T-helper 1 cell treated with Interleukin-12 subunit alpha and Interleukin-12 subunit beta and Interleukin-4 antibody, amounts not matched to agents 30 ng/mL and 1 ng/mL, for 36 hours (primary cell): ENCODE measurements at regions not wholly inside any gene's neighbourhood (a gene's known extent, or its start where the extent isn't known, plus 50 kb on each side); places are given as distances from the start of the nearest gene placed in this dataset.
"Not testable (repeated sequence)": the region's sequence is repeated elsewhere in the genome, so short reads cannot be mapped to it uniquely, and the experiment has no call there.

Source experiments
- intact Hi-C: fragments of 100-400 bp; cut with micrococcal nuclease; formaldehyde crosslinking; loops from one replicate; pipeline ENCODE4 v1.15.1; 2024

DNA sequence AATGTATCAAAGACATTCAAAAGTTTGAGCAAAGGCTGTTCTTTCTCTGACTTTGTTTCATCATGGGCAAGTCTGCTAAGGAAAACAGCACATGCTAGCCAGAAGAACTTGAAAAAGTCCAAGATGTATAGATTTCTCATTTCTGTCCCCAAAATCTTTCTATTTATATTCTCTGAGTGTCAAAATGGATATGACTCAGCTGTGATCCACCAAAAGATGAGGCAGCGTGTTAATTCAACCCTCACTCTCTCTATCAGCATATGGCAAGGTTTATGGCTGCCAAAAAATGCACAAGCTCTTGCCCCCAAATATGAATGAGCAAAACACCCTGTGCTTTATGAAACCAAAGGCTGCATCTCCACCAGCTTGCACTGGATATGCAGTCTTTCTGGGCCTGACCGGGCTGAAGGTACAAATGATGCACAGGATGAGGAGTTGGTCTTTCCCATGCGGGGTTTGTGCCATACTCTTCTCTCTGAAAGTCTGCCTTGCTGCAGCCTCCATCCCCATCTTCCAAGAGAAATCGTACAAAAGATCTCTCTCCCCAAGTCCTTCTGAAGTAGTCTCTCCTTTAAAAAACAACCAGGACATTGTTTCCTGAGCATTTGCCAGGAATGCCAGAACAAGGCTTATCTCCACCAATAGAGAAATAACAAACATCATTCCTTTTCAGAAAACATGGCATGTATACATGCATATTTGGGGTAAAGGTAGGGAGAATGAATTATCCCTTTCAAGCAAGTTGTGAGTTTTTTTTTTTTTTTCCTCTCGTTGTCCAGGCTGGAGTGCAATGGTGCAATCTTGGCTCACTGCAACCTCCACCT lies 203.4 kb downstream of the TMX1 start:
- intact Hi-C loops = no loop called here

DNA sequence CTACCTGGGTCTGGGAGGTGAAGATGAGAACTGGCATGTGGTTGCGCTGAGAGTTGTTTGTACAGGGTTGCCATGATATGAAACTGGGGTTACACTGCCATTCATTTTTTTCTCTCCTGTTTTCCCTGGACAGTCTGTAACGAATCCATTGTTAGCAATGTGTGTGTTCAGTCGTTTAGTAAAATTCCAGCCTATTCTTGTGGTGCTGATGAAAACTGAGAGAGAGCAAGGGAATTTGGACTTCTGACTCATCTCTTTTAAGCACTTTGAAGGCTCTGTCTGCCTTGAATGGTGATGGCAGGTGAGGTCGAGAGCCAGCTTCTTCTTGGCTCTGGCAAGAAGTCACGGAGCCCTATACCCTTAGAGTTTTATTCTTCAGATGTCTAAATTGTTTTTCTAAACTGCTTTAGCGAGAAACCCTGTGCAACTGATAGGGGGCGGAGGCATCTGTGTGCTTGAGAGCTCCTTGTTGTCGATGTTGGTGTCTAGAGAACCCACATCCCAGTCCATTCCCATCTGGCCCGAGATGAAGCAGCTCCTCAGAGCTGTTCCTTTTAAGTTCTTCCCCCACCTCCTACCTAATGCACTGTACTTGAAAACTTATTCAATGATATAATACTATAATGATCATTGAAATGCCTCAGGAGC lies 204.4 kb downstream of the TMX1 start:
- intact Hi-C loops = no loop called here

DNA sequence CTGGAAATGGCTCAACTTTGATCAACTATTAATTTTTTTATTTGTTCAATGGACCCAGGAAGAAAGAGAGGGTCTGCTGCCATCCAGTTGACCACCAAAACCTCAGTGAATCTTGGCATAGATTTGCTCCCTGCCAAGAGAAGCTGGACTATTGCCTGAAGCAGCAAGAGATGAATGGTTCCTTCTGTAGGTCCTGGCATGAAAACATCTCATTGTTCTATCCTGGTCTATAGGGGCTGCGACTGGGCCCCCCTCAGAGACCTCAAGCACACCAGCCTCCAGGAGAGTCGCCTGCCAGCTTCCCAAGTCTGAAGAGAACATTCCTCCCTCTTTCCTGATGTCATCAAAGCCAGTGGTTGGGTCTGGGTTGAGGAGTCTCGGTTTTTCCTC lies 204.9 kb downstream of the TMX1 start:
- intact Hi-C loops = no loop called here

DNA sequence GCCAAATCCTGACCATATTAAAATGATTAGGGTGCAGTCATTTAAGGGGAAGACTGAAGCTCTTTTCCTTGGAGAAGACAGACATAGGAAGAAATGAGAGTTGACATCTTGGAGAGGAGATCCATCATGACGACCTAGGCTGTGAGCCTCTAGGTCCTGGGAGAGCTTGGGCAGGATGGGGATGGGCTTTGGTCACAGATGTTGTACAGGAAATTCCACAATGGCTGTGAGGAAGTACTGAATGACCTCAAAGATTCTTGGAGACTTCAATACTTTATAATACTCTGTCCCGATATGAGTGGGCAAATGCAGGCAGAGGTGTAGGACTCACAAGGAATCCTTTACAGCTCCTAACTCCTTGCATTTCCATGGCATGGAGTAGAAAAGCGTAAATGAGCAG lies 204.9 kb upstream of the FRMD6 start:
- intact Hi-C loops = no loop called here

DNA sequence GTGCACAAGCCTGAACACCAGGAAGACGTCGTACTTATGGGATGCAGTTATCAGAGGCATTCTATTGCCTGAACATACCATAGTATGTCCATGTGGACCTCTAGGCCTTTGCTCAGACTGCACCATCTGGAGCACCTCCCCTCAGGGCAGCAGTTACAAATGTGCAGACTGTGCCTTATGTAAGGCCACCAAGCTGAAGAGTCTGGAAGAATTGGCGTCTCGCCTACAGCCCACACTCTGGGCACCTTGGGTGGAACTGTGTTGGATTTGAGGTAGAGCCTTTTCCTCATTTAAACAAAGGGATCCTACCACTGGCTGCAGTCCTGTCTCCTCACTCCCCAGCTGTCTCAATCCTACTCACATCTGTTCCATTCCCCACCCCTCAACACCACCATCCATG lies 204.3 kb upstream of the FRMD6 start:
- intact Hi-C loops = no loop called here

DNA sequence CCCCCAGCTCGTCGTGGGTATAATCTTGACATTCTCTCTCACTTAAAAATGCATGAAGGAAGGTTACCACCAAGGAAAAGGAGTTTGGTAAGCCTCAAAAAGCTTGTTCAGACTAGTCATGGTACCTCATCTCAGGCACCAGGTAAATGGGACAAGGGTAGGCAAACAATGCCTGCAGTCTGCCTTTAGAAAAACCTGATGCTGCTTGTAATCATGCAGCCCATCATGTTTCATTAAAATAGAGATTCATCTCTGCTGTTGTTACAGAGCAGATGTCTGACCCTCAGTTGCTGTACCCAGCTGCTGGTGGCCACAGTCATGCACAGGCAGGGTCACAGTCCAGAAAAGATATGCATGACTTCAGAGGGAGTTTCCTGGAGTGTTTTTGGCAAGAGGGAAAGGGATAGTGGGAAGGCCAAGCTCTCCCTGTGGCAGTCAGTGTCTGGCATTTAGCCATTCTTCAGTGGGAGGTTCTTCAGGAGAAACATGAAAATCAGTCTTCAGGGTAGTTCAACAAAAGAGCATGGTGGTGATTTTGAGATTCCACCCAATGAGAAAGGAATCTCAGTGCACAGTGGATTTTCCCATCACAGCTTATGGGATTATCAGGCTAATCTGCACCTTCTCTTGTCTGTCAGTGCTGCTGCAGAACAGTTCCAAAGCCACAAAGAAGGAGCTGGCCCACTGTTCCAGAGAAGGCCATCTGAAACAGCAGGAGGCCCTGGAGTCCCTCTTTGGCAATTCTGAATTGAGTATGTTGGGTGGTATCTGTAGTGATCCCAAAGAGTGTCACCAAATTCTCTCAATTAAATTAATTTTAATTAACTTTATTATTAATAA lies 202.7 kb upstream of the FRMD6 start:
- intact Hi-C loops = no loop called here

DNA sequence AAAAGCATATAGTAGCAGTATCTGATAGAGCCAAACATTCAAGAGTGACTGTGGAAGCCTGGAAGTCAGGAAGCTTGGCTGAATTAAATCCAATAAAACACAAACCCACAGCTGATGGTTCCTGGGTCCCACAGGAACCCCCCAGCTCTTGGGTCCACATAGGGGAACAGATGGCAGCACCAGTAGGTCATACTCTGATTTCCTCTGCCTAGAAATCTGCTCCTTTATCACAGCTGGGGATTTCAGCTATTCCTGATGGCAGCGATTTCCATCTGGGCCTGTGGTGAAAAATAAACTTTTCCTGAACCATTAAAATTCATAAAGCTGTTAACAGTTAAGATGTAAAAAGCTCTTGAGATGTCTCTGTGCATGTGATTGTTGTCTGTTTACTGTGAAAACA lies 202.0 kb upstream of the FRMD6 start:
- intact Hi-C loops = no loop called here

DNA sequence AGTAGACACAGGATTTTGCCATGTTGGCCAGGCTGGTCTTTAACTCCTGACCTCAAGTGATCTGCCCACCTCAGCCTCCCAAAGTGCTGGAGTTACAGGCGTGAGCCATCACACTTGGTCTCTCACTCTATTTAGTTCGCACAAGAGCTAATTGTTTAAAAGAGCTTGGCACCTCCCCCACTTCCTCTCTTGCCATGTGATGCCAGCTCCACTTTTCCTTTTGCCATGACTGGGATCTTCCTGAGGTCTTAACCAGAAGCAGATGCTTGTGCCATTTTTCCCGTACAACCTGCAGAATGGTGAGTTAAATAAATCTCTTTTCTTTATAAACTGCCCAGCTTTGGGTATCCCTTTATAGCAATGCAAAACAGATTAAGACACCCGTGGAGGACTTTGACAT lies 200.1 kb upstream of the FRMD6 start:
- intact Hi-C loops = no loop called here

DNA sequence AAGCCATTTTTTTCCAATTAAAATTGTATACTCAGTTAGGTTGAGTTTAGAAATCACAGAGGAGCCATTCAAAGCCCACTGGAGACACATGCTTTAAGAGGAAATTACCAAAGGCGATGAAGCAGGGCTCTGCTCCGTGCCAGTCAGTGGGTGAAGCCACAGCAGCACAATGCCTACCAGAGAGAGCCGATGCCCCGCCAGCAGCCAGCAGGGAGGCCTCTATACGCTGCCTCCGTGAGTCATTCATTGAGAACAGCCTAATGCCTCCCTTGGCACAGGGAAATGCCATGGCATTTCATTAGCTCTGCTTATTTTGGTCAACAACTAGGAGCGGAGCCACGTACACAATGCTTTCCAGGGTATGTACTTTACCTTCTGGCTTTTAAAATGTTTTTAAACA lies 197.8 kb upstream of the FRMD6 start:
- intact Hi-C loops = no loop called here

DNA sequence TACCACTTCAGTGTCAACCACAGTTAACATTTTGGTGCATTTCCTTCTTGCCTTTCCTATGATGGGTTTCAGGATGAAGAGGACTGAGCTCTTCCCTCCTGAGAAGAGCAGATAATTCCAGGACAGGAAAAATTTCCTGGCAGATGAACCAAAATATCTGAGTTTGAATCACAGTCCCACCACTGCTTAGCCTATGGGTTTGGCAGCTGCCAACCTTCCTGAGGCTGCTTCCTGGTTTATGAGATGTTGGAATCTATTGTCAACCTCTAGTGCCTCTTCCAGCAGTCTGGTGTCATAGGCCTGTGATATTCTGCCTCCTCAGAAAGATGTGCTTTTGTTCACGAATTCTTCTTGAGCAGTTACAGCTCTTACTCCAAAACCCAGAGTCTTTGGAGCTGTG lies 197.4 kb upstream of the FRMD6 start:
- intact Hi-C loops = no loop called here

DNA sequence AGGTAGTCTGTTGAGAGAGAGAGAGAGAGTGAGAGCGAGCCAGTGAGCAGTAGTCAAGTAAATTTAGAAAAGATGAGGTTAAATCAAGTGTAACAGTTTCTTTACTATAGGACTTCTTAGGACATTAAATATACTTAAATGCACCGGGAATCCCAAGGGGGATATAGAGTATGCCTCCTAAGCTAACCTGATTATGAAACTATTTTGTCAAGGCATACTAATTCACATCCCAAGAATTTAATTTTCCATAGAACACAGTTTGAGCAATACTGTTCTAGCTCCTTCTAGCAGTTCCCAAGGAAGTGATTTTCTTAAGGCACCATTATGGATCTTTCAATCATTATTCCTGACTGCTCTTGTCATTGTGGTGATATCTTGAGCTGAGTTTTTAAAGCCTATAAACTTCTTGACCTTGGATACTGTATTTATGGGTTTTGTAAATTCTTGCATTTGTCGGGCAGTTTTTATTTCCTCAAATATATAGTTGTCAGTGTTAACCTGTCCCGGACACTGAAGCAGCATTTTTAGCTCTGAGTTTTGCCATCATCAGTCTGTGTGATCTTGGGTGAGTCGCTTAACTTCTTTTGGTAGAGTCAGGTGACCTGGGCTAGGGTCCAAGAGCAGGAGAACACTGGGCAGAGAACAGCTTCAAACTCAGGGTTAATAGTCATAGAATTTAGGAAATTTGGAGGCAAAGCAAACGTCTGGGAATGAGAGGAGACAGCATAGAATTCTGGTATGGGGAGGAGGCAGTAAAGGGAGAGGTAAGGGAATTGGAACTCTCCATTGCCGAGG lies 196.5 kb upstream of the FRMD6 start:
- intact Hi-C loops = no loop called here

DNA sequence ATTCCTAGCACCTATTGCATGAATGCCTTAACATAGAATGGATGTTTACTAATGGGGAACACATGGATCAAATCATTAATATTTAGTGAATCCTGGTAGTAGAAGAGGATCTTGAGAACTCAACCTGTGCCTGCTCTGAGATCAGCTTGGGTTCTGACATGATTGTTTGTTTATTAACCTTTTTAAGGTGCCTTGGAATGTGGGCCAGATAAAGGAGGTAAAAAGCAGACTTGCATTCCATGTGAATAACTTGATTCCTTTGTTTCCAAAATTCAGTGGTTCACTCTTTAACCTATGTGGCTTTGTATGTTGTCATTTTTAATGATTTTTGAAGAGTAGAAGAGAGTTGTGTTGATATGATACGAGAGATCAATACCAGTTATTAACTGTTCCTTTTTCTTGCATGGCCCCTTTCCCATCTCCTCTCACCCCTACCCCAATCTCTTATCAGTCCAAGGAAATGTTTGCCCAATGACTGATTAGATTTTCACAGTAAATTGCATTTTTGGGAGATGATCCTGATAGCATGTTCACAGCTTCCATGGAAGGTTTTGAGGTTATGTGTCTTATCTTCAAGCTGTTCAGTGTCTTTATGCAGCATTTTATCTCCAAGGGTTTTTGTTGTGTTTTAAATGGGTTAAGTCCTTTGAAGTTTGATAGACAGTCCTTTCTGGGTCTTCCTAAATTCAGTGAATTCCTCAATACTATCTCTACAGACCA lies 193.7 kb upstream of the FRMD6 start:
- intact Hi-C loops = no loop called here

DNA sequence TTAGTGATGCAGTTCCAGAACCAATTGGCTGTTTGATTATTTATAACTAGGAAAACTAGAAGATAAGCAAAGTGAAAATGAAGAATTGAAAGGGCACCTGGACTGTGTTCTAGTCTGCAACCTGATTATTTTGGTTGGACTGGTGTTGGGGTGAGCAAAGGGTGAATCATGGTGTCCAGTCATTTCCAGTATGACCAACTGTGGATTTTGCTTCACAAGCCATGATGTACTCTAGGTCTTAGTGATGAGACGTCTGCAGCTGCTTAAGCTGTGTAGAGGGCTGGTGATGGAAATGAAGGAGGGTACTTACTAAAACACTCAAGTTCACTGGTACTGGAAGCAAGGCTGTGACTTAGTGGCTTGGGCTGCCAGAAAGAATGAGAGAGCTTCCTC lies 193.2 kb upstream of the FRMD6 start:
- intact Hi-C loops = no loop called here

DNA sequence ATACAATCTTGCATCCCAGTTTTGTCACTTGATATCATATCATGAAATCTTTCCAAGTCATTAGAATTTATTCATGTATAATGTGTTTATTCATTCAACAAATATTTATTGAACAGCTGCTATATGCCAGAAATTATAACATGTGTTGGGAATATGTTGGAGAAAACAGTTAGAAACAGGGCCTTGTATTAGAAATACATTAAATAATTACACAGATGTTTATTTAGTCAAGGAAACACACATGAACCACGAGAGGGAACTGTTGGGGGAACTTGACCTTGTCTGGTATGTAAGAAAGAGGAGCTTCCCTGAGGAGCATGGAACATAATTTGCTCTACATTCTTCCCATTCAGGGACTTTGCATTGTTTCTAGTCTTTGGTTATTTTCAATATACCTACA lies 191.7 kb upstream of the FRMD6 start:
- intact Hi-C loops = no loop called here

DNA sequence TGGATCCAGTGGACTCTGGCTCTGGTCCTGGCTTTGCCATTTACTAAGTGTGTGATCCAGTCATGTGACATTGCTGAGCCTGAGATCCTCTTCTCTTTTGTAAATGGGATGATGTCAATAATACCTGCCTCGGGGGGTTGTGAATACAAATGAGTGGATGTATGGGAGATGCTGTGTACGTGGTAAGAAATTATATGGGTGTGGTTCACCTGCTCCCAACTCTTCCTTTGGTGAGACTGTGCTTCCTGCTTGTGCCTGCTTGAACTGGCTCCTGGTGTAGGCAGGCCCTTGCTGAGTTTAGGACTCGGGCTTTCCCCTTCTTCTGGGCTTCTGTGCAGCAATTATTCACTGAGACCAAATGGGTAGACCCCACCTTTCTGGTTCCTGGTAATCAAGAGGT lies 189.5 kb upstream of the FRMD6 start:
- intact Hi-C loops = no loop called here

DNA sequence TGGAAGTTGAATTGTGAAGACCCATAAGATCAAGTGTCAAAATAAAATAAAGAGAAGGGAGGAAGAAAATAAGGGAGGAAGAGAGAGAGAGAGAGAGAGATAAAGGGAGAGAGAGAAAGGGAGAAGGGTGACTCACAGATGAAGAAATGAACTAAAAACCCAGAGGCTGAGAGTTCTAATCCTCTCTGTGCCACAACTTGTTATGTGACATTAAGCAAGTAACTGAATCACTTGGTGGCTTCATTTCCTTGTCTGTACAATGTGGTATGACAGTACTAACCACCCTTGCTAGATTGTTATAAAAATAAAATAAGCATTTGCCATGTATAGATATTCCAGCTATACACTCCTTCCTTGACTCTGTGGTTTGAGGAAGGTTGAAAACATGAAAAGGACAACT lies 189.0 kb upstream of the FRMD6 start:
- intact Hi-C loops = no loop called here

DNA sequence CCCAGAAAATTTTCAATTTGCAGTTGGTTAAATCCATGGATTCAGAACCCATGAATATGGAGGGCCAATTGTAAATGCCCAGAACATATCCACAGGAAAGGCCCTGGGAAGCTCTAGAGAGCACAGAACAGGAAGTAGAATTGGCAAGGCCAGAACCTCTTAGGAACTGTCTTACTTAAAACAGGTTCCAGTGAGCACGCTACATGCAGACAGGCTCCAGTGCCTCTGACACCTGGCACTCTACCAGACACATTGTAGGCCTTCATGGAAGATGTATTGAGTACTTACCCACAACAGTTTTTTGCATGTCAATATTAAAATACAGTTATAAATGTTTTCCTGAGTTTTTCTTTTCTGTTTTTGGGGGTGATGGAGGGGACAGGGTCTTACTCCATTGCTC lies 188.2 kb upstream of the FRMD6 start:
- intact Hi-C loops = no loop called here

DNA sequence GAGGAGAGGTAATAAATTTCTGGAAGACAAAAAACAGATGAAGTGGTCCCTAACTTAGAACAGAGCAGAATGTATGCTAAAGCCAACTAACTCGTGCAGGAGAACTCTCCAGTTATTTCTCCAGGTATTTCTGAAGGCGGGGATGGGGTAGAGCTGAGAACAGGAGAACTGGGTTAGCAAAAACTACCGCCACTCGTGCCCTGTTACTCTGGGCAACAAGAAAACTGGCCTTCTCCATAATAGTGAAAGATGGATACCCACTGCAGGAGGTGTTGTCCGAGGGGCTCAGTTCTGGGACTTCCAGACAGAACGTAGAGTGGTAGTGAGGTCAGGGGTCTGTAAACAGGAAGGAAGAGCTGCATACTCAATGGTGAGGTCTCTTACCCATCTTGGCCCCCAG lies 187.3 kb upstream of the FRMD6 start:
- intact Hi-C loops = no loop called here

DNA sequence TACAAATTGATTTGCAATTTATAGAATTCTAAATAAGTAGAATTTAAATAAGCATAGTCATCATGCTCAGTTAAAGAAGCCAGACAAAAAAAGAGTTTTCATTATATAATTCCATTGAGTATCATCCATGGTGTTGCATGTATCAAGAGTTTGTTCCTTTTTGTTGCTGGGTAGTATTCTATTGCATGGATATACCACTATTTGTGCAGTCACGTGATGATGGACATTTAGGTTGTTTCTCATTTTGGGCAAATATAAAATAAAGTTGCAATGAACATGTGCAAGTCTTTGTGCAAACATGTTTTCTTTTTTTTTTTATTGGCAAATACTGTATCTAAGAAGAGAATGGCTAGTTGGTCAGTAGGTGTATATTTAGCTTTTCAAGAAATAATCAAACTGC lies 186.2 kb upstream of the FRMD6 start:
- intact Hi-C loops = no loop called here

DNA sequence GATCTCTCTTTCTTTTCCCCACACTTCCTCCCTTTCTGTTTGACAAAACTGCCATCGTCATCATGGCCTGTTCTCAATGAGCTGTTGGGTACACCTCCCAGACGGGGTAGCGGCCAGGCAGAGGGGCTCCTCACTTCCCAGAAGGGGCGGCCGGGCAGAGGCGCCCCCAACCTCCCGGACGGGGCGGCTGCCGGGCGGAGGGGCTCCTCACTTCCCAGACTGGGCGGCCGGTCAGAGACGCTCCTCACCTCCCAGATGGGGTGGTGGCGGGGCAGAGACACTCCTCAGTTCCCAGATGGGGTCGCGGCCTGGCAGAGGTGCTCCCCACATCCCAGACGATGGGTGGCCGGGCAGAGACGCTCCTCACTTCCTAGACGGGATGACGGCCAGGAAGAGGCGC lies 184.3 kb upstream of the FRMD6 start:
- intact Hi-C loops = not testable (repeated sequence)

DNA sequence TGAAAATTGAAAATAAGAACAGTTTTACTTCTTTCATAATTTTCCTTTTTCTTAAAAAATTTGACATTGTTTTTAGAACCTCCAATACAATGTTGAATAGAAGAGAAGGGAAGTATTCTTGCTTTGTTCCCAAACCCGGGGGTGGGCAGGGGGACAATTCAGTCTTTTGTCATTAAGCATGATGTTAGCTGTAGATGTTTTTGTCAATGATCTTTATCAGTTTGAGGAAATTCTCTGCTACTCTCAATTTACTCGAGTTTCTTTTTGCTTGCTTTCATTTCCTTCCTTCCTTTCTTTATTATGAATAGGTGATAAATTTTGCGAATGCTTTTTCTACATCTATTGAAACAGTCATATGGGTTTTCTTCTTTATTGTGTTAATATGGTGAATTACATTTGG lies 183.2 kb upstream of the FRMD6 start:
- intact Hi-C loops = no loop called here
